Keratinocyte (primary cell): ENCODE measurements at regions not wholly inside any gene's neighbourhood (a gene's known extent, or its start where the extent isn't known, plus 50 kb on each side); places are given as distances from the start of the nearest gene placed in this dataset.
A peak's percentile ranks its signal among the peaks of the same experiment; 100 is the strongest.

Experiments
- DNase-seq: peaks from one replicate; pipeline ENCODE4 v3.0.0-alpha.2; 2011; ENCODE audit warnings: low read depth, missing footprints, low spot score
- FAIRE-seq: peaks from 2 replicates; lab custom pipeline; 2011; peaks lifted over from hg19 to GRCh38; lab: Jason Lieb, UNC
- H2AFZ ChIP-seq: 2 replicates; pipeline ENCODE4 v1.6.0; 2012; ENCODE audit warnings: low read length, control low read depth, inconsistent platforms; ENCODE audit not compliant: control insufficient read depth
- H3K27ac ChIP-seq: 2 replicates; pipeline ENCODE4 v1.5.1; 2011; ENCODE audit warnings: low read length; ENCODE audit not compliant: control insufficient read depth, insufficient read depth
- H3K27me3 ChIP-seq: 3 replicates; pipeline ENCODE4 v1.6.0; 2011; ENCODE audit warnings: low read length; ENCODE audit not compliant: control insufficient read depth, insufficient read depth; ENCODE audit errors: extremely low read depth
- H3K36me3 ChIP-seq, 2 experiments: 2 replicates in 1 of 2; 3 replicates in 1 of 2; pipeline ENCODE4 v1.5.1; 2011; ENCODE audit warnings: low read length in 2 of 2, mild to moderate bottlenecking in 1 of 2; ENCODE audit not compliant: control insufficient read depth in 2 of 2, insufficient read depth in 2 of 2; ENCODE audit errors: extremely low read depth in 1 of 2
- H3K4me1 ChIP-seq: 3 replicates; pipeline ENCODE4 v1.5.1; 2011; ENCODE audit warnings: low read length; ENCODE audit not compliant: control insufficient read depth, insufficient read depth; ENCODE audit errors: extremely low read depth
- H3K4me2 ChIP-seq: 3 replicates; pipeline ENCODE4 v1.6.0; 2011; ENCODE audit warnings: low read depth, low read length; ENCODE audit not compliant: control insufficient read depth, insufficient read depth; ENCODE audit errors: extremely low read depth
- H3K4me3 ChIP-seq, 3 experiments: fragments of 200-600 bp in 1 of 3; sonication (generic) in 1 of 3; 2 replicates in 2 of 3; 3 replicates in 1 of 3; pipeline ENCODE4 v1.5.1; 2011 to 2016; ENCODE audit warnings: low read length in 3 of 3, mild to moderate bottlenecking in 3 of 3, control low read depth in 2 of 3, inconsistent platforms in 1 of 3, low read depth in 1 of 3, mixed read lengths in 1 of 3, mixed run types in 1 of 3, moderate library complexity in 1 of 3; ENCODE audit not compliant: control insufficient read depth in 2 of 3, insufficient read depth in 2 of 3; ENCODE audit errors: extremely low read depth in 1 of 3
- H3K79me2 ChIP-seq: 2 replicates; pipeline ENCODE4 v1.6.0; 2012; ENCODE audit warnings: low read length; ENCODE audit not compliant: control insufficient read depth, insufficient read depth
- H3K9ac ChIP-seq: 3 replicates; pipeline ENCODE4 v1.6.0; 2011; ENCODE audit warnings: low read length; ENCODE audit not compliant: control insufficient read depth, insufficient read depth; ENCODE audit errors: extremely low read depth
- H3K9me1 ChIP-seq: 3 replicates; pipeline ENCODE4 v1.6.0; 2011; ENCODE audit warnings: low read length; ENCODE audit not compliant: control insufficient read depth, insufficient read depth; ENCODE audit errors: extremely low read depth
- H3K9me3 ChIP-seq: 2 replicates; pipeline ENCODE4 v1.5.1; 2012; ENCODE audit warnings: low read depth, low read length; ENCODE audit not compliant: control insufficient read depth
- H4K20me1 ChIP-seq: 3 replicates; pipeline ENCODE4 v1.6.0; 2011; ENCODE audit warnings: low read length; ENCODE audit not compliant: control insufficient read depth, insufficient read depth; ENCODE audit errors: extremely low read depth
- CTCF ChIP-seq, 3 experiments: IDR thresholded peaks in 1 of 3; conservative IDR thresholded peaks in 1 of 3; optimal IDR thresholded peaks in 1 of 3; 2 replicates in 2 of 3; 3 replicates in 1 of 3; pipeline versions ENCODE3 to v1.5.1; 2011; ENCODE audit warnings: low read length in 3 of 3, mild to moderate bottlenecking in 3 of 3, moderate library complexity in 2 of 3, control low read depth in 1 of 3, inconsistent platforms in 1 of 3; ENCODE audit not compliant: insufficient read depth in 2 of 3; ENCODE audit errors: extremely low read depth in 1 of 3
- EZH2 ChIP-seq: IDR thresholded peaks from one replicate; pipeline ENCODE4 v1.6.1; 2012; ENCODE audit warnings: inconsistent platforms, mild to moderate bottlenecking, low read length, moderate library complexity
- dilution Hi-C: fragments of 300-500 bp; cut with MboI; formaldehyde crosslinking; loops from one replicate; pipeline ENCODE4 v1.7.0; 2020; ENCODE audit warnings: low sequenced_read_pairs; ENCODE audit not compliant: extremely low pct_ligation_motif_present

- no peak overlapping the region for H3K4me3 ChIP-seq
- H2AFZ ChIP-seq: no peak overlapping the region
- H3K36me3 ChIP-seq: no peaks in the 10 kb centered on the region
- dilution Hi-C loops: no loop called here
- H3K9ac ChIP-seq: no peak overlapping the region
- no peak for TF ChIP-seq CTCF (optimal IDR thresholded peaks at IDR 0.05 in 1 of 3, IDR thresholded peaks at IDR 0.05 in 1 of 3, conservative IDR thresholded peaks at IDR 0.05 in 1 of 3; ENCODE audit: extremely low read depth in 1 of 3, insufficient read depth in 2 of 3, low read length in 3 of 3)
- TF ChIP-seq EZH2: no peak
- no peaks in the 10 kb centered on the region for H3K79me2 ChIP-seq
- no peaks in the 10 kb centered on the region for H3K9me3 ChIP-seq
- H3K27me3 ChIP-seq: no peaks in the 10 kb centered on the region
- no peaks in the 10 kb centered on the region for H4K20me1 ChIP-seq
- no peaks in the 10 kb centered on the region for H3K9me1 ChIP-seq
- H3K27ac ChIP-seq: no peak overlapping the region
- peaks cover 8% of the 10 kb centered on the region for H3K4me1 ChIP-seq
- DNase-seq (no peak), FAIRE-seq (no peak)
- H3K4me2 ChIP-seq: no peak overlapping the region
Observed at GRCh38 chr6:105628156-105628860, 225.4 kb upstream of the PREP start.

GRCh38 chr6:105626295-105627158, 223.6 kb upstream of the PREP start:
- FAIRE-seq (peak; percentile 48), DNase-seq (no peak)
- no peak overlapping the region for H3K27ac ChIP-seq
- H3K4me2 ChIP-seq: peak overlapping the region; percentile 42
- H3K9me3 ChIP-seq: no peaks in the 10 kb centered on the region
- TF ChIP-seq EZH2 (no peak), CTCF (optimal IDR thresholded peaks at IDR 0.05 in 1 of 3, IDR thresholded peaks at IDR 0.05 in 1 of 3, conservative IDR thresholded peaks at IDR 0.05 in 1 of 3; ENCODE audit: extremely low read depth in 1 of 3, insufficient read depth in 2 of 3, low read length in 3 of 3) (no peak)
- H3K9me1 ChIP-seq: no peaks in the 10 kb centered on the region
- H4K20me1 ChIP-seq: no peaks in the 10 kb centered on the region
- no peak overlapping the region for H3K4me3 ChIP-seq
- peak overlapping the region; percentile 35 for H2AFZ ChIP-seq
- dilution Hi-C loops: no loop called here
- no peaks in the 10 kb centered on the region for H3K27me3 ChIP-seq
- H3K4me1 ChIP-seq: peaks cover 8% of the 10 kb centered on the region
- H3K9ac ChIP-seq: no peak overlapping the region
- H3K36me3 ChIP-seq: no peaks in the 10 kb centered on the region
- H3K79me2 ChIP-seq: no peaks in the 10 kb centered on the region
